ENCODE measurements at regions not wholly inside any gene's neighbourhood (a gene's known extent, or its start where the extent isn't known, plus 50 kb on each side); places are given as distances from the start of the nearest gene placed in this dataset.

GRCh38 chr6:126608681-126609080 lies 268.8 kb downstream of the CENPW start:
- no peak for DNase-seq

- no peak for DNase-seq
Measured at GRCh38 chr6:126614642-126615504, 275.0 kb downstream of the CENPW start.

GRCh38 chr6:126616866-126617265 lies 277.0 kb downstream of the CENPW start:
- DNase-seq = no peak

GRCh38 chr6:126618639-126619343 lies 278.9 kb downstream of the CENPW start:
- no peak for DNase-seq

DNA sequence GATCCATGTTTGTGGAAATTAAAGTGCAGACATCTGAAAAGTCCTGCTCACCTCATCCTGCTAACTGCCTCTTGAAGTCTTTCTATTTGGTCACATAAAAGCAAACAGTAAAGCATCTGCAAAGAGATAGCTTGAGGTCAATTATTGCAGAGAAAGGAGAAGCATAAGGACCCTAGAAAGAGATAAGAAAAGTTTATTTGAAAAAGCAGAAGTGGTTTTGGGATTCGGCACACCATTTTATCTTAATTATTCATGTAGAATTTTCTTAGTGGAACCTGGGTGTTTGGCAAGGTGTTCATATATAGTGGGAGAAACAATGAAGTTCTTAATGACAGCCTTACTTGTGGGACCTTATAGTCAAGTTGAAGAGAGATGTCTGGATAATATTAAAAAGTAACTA lies 280.8 kb downstream of the CENPW start:
- DNase-seq = no peak

DNA sequence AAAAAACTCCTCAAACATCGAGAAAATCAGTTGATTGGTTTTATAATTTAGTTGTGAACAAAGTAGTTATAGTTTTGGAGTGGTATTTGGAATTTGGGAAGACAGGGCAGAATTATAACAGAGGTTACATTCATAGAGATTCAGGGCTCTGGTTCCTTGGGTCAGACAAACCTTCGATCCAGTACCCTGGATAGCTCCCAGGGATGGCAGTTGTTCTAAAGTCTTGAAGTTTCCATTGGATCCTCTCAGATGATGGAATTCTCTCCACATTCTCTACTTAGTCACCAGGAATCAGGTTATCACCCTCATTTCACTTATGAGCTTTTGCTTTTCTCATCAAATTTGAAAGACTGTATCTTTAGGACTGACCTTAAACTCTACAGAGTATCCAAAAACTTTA lies 285.1 kb downstream of the CENPW start:
- DNase-seq = no peak

DNA sequence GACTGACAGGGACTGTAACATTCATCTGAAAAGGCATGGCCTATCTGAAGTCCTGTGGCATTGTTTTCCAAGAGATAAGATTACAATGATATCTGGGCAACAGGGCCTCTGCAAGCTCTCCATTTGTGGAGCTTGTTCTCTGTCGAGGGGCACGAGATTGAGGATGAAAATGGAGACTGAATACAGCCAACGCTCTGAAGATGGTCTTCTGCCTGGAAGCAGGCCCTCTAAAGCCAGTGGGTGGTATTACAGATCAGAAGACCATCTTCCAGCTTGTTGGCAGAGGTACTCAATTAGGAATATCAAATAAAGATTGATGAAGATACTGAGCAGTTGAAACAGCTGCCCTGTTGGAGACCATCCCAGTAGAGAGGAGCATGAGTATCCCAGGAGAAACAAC lies 288.2 kb downstream of the CENPW start:
- no peak for DNase-seq

DNA sequence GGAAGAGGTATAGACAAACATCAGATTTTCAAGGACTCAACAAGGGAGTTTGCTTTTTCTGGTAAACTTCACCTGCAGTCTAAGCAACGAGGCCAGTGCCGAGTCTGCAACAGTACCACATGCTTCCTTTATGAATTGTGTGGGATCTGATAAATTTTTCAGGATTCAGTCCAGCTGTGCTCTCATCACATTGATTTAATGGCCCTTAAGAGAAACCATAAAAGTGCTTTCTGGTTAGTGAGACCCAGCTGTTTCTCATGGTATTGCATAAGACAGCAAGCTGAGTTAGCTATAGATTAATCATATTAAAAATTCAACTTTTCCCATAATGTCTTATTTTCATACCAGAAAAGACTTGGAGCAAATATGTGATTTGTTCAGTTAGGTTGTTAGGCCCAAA lies 291.4 kb downstream of the CENPW start:
- DNase-seq = no peak

DNA sequence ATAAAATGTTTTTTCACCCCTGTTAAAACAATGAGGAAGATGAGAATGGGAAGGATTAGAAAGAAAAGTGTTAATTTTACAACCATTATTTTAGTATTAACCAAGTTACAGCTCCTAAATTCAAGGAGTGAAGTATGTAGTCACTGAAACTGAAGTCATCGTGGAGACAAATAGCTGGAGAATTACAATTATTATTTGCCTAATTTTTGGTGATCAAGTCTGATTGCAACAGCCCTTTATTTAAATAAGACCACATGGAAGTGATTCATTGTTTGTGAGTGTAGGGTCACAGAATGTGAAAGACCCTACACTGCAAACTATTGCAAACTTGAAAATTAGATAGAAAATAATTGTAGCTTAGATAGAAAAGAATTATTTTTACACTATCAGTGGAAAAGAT lies 292.4 kb downstream of the CENPW start:
- no peak for DNase-seq

DNA sequence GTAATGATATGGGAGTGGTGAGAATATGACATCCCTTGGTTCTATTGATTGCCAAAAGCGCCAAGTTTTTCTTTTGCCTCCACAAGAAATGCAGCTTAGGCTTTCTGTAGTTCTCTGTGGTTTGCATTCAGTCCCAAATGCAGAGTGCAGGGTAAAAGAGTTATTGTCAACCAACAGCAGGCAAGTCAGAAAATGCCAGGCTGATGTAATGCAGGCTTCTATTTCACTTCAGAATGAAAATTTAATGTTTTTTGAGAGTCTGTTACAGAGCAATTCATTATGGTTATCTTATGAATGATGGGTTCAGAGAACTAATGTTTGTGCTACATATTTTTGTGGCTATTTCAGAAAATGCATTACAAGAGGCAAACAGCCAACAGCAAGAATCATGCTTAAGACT lies 293.5 kb downstream of the CENPW start:
- DNase-seq = no peak

GRCh38 chr6:126640356-126640755 lies 300.4 kb downstream of the CENPW start:
- DNase-seq = no peak

DNA sequence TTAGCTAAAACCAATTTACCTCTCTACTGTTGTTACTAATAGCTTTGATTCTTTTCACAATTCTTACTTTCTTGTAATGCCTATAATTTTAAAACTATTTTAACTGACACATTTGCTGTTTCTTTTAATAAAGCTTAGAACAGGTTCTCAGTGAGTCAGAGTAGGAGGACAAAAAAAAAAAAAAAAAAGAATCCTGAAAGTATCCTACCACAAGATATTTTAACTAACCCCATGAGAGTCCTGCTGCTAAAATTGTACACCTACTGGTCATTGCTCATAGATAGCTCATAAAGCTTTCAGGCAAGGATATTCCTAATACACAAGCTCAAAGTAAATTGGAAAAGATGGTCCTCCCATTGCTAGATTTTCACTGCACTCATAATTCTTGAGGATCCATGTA lies 301.0 kb downstream of the CENPW start:
- DNase-seq = no peak

DNA sequence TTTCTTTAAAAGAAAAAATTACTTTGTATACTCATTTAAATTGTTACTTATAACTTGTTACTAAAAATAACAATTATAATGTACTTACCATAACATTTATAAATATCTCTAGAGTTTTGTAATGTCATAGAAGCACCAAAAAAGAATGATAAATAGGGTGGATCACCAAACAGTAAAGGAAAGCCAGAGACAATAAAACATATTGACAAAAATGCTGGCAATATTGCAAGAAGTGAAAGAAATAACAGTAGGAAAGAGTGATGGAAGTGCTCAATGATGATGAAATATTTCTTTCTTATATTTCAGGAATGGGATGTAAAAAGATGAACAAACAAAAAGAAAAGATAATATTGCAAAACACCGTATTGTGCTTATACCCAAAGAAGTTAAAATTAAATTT lies 301.7 kb downstream of the CENPW start:
- no peak for DNase-seq

DNA sequence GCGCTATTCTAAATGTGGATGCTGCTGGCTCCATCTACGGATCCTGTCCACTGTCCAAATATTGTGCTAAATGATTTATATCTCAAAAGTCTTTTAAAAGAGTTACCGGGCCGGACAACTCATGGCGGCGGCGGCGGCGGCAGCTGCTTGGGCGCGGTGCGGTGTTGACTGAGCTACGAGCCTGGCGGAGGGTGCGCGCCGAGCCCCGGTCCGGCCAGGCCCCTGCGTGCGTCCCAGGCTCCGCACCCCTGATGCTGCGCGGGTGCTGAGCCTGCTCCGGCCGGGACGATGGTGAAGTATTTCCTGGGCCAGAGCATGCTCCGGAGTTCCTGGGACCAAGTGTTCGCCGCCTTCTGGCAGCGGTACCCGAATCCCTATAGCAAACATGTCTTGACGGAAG lies 303.4 kb downstream of the CENPW start:
- DNase-seq = no peak

DNA sequence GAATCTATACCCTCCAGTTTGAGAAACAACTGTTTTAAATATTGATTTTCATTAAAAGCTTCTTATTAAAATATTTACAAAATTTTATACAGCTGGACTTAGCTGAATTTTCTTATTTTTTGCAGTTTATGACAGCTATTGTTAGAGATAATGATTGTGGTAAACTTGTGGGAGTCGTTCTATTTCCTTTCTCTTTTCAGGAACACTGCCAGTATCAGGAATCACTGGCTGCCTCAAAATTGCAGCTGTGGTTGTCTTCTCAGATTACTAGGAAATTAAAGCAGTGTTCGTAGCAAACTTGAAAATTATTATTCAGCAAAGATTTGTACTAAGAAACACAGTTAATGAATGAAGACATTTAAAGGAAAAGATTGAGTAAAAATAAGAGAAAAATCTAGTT lies 311.0 kb downstream of the CENPW start:
- no peak for DNase-seq

GRCh38 chr6:126657561-126658175 lies 317.8 kb downstream of the CENPW start:
- DNase-seq = no peak

GRCh38 chr6:126660376-126660775 lies 320.5 kb downstream of the CENPW start:
- DNase-seq = no peak

DNA sequence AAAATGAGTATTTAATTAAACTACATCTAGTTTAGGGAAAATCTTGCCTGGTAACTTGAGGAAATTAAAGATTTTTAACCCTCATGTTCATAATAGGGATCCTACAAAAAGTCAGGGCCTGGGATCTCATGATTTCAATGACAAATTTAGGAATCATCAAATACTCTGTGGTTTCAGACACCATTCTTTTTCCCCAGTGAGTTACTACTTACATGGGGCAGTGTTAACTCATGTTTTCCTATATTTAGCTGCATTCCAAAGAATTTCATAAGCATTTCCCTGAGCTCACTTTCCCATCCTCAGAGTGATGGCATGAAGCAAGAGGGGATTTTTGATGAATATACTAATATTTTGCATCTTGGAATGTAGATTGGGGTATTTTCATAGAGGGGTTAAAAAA lies 321.7 kb downstream of the CENPW start:
- DNase-seq = no peak

DNA sequence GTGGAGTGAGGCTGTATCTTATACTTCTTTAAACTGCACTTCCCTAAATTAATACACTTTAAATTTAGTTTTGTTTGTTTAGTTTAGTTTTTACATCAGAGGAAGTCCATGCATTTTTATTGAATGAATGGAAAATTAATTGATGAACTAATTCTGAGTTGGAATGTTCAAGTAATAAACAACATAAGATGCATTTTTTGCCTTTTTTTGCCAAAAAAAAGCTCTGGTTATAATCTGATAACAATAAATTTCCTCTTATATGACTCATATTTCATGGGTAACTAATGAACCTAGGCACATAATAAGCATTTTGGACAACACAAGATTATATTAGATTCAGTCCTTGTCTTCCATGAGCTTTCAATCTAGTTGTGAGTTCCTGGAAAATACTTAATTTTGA lies 323.1 kb downstream of the CENPW start:
- DNase-seq = no peak

- no peak for DNase-seq
Measured at GRCh38 chr6:126664271-126664670, 324.4 kb downstream of the CENPW start.

GRCh38 chr6:126665551-126665950 lies 325.6 kb downstream of the CENPW start:
- DNase-seq = no peak

- DNase-seq = no peak
Measured at GRCh38 chr6:126667071-126667470, 327.2 kb downstream of the CENPW start.

- DNase-seq = no peak
Measured at GRCh38 chr6:126667728-126668127, 327.8 kb downstream of the CENPW start.

DNA sequence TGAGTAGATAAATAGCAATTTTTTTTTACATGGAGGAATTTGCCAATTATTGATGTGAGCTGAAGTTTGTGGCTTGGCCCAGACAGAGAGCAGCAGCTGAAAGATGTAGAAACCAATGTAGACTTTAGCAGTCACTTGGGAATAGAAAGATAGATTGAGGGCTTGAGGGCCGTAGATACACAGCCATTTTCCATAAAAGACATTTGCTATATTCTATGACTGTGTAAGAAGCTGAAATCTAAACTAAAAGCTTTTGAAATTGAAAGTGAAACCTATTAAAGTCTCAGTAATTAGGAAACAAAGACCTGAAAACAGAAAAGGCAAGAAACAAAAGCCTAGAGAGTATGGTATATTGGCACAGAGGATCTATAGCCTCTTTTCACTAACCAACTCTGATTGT lies 332.7 kb downstream of the CENPW start:
- no peak for DNase-seq

Data from KG1 (cell line).